AG04450 (cell line): ENCODE measurements at regions not wholly inside any gene's neighbourhood (a gene's known extent, or its start where the extent isn't known, plus 50 kb on each side); places are given as distances from the start of the nearest gene placed in this dataset.
"Not testable (repeated sequence)": the region's sequence is repeated elsewhere in the genome, so short reads cannot be mapped to it uniquely, and the experiment has no call there.

Source experiments
- CTCF ChIA-PET: fragments of 300-600, 350-600 bp; formaldehyde crosslinking; extraction: SDS; loops from one replicate; lab custom pipeline; 2022; ENCODE audit warnings: antibody characterized with exemption, inconsistent platforms; lab: Charles Lee
- POLR2A ChIA-PET: fragments of 350-600 bp; formaldehyde crosslinking; extraction: SDS; loops from one replicate; lab custom pipeline; 2021; ENCODE audit warnings: antibody characterized with exemption, inconsistent platforms; lab: Yijun Ruan, JAX
- DNase-seq: peaks from one replicate; pipeline ENCODE4 v3.0.0-alpha.2; 2011; ENCODE audit warnings: low read depth, low spot score
- H3K27ac ChIP-seq: one replicate; pipeline ENCODE4 v1.5.1; 2012; ENCODE audit warnings: low read depth, low read length, control low read depth
- H3K27me3 ChIP-seq: one replicate; pipeline ENCODE4 v1.6.0; 2012; ENCODE audit warnings: low read length; ENCODE audit not compliant: control insufficient read depth, insufficient read depth
- H3K4me3 ChIP-seq: 2 replicates; pipeline ENCODE4 v1.5.1; 2011; ENCODE audit warnings: mild to moderate bottlenecking, low read depth, low read length, control low read depth
- H3K9me3 ChIP-seq: 2 replicates; pipeline ENCODE4 v1.5.1; 2012; ENCODE audit warnings: low read length; ENCODE audit not compliant: control insufficient read depth, insufficient read depth
- TF ChIP-seq, protein P1 (sequence below): IDR thresholded peaks from 2 replicates; pipeline ENCODE4 v1.5.1; 2011; ENCODE audit warnings: low read depth, low read length, control low read depth, inconsistent platforms

DNA sequence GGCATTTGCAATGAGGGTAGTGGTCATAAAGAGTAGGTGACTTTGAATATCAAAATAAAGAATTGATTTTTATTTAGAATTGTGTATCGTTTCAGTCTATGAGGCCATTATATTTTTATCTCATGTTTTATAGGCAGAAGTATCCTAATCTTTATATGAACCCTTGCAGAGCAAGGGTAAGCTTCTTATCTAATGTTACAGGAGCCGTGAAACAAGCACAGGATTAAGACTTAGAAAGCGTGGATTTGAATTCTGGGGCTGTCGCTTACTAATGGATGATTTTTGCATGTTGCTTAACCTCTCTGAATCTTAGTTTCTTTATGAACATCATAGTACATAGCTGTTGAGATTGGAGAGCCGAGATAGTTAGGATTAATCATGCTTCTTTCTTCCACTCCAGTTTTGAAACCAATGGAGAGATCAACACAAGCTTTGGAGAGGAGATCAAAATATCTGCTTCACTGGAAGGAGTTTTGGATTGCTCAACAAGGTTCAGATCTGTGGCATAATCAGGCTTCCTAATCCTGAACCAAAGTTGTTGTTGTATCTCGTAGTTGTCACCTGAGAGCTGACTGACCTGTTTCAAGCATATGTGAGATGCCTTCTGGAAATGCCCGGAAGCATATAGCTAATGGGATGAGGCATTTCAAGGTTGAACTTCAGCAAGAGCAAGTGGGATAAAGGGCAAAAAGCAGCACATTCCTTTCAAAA, 166.9 kb upstream of the GK2 start:
- no peaks in the 10 kb centered on the region for H3K27me3 ChIP-seq
- H3K27ac ChIP-seq, result no peak overlapping the region
- POLR2A ChIA-PET, result no interaction called here
- DNase-seq, result no peak
- H3K4me3 ChIP-seq, result no peak overlapping the region
- TF ChIP-seq, protein P1, sequence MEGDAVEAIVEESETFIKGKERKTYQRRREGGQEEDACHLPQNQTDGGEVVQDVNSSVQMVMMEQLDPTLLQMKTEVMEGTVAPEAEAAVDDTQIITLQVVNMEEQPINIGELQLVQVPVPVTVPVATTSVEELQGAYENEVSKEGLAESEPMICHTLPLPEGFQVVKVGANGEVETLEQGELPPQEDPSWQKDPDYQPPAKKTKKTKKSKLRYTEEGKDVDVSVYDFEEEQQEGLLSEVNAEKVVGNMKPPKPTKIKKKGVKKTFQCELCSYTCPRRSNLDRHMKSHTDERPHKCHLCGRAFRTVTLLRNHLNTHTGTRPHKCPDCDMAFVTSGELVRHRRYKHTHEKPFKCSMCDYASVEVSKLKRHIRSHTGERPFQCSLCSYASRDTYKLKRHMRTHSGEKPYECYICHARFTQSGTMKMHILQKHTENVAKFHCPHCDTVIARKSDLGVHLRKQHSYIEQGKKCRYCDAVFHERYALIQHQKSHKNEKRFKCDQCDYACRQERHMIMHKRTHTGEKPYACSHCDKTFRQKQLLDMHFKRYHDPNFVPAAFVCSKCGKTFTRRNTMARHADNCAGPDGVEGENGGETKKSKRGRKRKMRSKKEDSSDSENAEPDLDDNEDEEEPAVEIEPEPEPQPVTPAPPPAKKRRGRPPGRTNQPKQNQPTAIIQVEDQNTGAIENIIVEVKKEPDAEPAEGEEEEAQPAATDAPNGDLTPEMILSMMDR, result no peak
- CTCF ChIA-PET, result interaction anchor here (1.5 kb wide), 1 partner anchor 20 kb away, joined by 3 read pairs; no protein-coding TSS in a partner anchor
- H3K9me3 ChIP-seq, result no peaks in the 10 kb centered on the region

GRCh38 chr4:79563219-79563618, 155.2 kb upstream of the GK2 start:
- Histone ChIP-seq H3K27me3 (no peaks in the 10 kb centered on the region), H3K4me3 (no peak overlapping the region), H3K9me3 (no peaks in the 10 kb centered on the region), H3K27ac (no peak overlapping the region)
- ChIA-PET CTCF (no interaction called here), POLR2A (no interaction called here)
- TF ChIP-seq, protein P1, result no peak
- no peak for DNase-seq

GRCh38 chr4:79561751-79562150, 153.7 kb upstream of the GK2 start:
- H3K27ac ChIP-seq, result no peak overlapping the region
- TF ChIP-seq, protein P1, result no peak
- ChIA-PET CTCF (no interaction called here), POLR2A (no interaction called here)
- no peak overlapping the region for H3K4me3 ChIP-seq
- no peak for DNase-seq
- H3K9me3 ChIP-seq, result no peaks in the 10 kb centered on the region
- H3K27me3 ChIP-seq, result no peaks in the 10 kb centered on the region

DNA sequence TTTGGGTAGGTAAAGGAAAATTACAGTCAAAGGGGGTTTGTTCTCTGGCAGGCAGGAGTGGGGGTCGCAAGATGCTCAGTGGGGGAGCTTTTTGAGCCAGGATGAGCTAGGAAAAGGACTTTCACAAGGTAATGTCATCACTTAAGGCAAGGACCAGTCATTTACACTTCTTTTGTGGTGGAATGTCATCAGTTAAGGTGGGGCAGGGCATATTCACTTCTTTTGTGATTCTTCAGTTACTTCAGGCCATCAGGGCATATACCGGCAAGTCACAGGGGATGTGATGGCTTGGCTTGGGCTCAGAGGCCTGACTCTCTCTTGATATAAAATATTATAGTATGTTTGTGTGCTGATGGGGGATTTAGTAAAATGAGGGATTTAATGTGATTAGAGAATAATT, 151.4 kb upstream of the GK2 start:
- CTCF ChIA-PET, POLR2A ChIA-PET, H3K9me3 ChIP-seq, DNase-seq, H3K27me3 ChIP-seq, H3K27ac ChIP-seq, H3K4me3 ChIP-seq: not testable (repeated sequence)

DNA sequence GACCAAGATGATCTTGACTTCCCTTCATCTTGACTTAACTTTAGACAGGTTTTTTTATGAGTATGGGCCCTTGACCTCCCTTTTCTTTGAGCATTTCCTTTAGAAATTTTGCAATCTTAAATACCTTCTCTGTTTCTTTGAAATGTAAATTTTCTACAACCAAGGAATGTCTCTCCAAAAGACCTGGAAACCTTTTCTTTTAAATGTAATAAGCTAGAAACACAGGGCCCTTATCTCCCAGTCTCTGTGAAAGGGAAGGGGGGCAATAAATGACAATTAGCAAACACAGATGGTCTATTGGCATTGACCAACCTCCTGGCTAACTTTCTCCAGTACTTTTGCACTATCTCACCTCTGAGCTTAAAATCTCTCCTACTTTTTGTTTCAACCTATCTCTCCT, 144.3 kb upstream of the GK2 start:
- Histone ChIP-seq H3K27ac (no peak overlapping the region), H3K9me3 (no peaks in the 10 kb centered on the region)
- TF ChIP-seq, protein P1, result no peak

More for the DNA sequence above, 144.3 kb upstream of the GK2 start:
- Histone ChIP-seq H3K4me3 (no peak overlapping the region), H3K27me3 (no peaks in the 10 kb centered on the region)
- ChIA-PET CTCF (no interaction called here), POLR2A (no interaction called here)
- no peak for DNase-seq
